HG03139 (cell line): ENCODE measurements at regions not wholly inside any gene's neighbourhood (a gene's known extent, or its start where the extent isn't known, plus 50 kb on each side); places are given as distances from the start of the nearest gene placed in this dataset.

Experiments
- ATAC-seq: cut with Tn5 transposase; IDR thresholded peaks from one replicate; pipeline ENCODE4 v1.9.1; 2021; ENCODE audit not compliant: unreplicated experiment

GRCh38 chr5:67290655-67291054 lies 94.1 kb upstream of the CD180 start:
- no peak for ATAC-seq

GRCh38 chr5:67289763-67290521 lies 93.3 kb upstream of the CD180 start:
- ATAC-seq, result no peak

GRCh38 chr5:67287510-67288268 lies 91.1 kb upstream of the CD180 start:
- ATAC-seq, result no peak

GRCh38 chr5:67286006-67286405 lies 89.4 kb upstream of the CD180 start:
- no peak for ATAC-seq

GRCh38 chr5:67283988-67284487 lies 87.4 kb upstream of the CD180 start:
- ATAC-seq, result no peak

GRCh38 chr5:67283275-67283987 lies 86.8 kb upstream of the CD180 start:
- no peak for ATAC-seq

- no peak for ATAC-seq
Observed at GRCh38 chr5:67281874-67282273, 85.3 kb upstream of the CD180 start.

DNA sequence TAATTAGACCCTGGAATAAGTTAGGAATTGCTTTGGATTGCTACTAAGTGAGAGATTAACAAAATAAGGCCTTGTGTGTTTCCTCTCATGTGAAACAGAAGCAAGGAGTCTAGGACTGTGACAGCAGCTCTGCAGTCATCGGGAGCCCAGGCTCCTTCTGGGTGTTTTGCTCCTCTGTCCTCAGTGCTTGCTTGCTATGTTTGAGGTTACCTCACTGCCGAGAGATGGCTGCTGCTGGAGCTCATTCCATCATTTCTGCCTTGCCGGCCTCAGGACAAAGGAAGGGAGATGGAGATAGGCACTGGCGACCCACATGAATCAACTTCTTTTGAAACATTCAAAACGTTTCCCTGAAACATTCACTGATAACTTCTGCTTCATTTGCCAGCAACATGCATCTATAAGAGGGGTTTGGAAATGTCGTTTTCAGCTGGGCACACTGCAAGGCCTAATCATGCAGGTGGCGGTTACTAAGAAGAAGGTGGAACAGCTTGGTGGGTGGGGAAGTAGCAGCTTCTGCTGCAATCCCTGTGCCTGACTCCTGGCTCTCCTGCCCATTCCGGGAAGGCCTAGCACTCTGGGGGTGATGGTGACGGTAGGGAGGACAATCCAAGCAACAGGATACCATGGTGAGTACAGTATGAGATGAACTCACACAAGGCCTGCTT lies 77.2 kb upstream of the CD180 start:
- no peak for ATAC-seq

GRCh38 chr5:67272453-67273130 lies 76.0 kb upstream of the CD180 start:
- no peak for ATAC-seq

GRCh38 chr5:67268231-67269021 lies 71.8 kb upstream of the CD180 start:
- ATAC-seq, result no peak

DNA sequence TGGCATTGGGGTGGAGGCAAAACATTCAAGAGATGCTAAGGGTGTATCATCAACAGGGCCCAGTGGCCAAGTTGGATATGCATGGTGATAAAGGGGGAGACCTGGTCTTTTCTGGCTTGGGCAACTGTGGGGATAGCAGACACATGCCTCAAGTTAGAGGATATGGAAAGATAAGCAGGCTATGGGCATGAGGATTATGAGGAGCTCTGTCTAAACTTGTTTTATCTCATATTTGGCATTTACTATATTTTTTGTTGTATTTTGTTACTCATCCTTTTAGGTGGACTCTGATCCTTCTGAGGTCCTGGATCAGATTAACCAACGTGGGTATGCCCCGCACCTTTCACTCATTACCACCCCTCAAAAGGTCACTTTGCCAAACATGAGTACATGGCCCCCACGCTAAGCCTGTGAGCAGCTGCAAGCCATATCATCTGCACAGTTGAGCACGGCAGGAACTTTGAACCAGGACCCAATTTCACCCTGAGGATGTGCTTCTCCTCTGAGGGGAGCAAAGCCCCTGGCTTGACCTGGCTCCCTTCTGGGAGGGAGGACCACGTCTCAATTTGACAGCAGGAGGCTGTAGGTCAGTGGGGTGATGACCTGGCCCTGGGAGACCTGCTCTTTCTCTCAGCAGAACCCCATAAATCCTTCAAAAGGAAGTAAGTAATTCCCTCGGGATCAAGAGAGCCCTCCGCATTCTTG lies 71.1 kb upstream of the CD180 start:
- no peak for ATAC-seq

- ATAC-seq, result no peak
Observed at GRCh38 chr5:67266654-67267350, 70.2 kb upstream of the CD180 start.

DNA sequence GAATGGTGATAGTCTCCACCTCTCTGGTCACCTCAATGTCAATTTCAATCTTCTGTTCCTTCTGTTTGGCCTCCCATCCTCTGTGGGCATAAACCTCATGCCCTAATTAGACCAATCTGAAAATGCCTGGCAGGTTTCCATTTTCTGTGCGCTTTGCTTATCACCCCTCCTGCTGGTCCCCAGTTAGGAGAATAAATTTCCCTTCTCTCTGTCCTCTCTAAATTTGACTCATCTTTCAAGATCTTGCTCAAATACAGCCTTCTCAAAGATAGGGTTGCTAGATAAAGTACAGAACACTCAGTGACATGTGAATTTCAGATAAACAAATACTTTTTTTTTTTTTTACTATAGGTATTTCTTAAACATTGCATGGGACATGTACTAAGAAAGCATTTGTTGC lies 69.4 kb upstream of the CD180 start:
- no peak for ATAC-seq

GRCh38 chr5:67263656-67264408 lies 67.2 kb upstream of the CD180 start:
- ATAC-seq, result no peak

DNA sequence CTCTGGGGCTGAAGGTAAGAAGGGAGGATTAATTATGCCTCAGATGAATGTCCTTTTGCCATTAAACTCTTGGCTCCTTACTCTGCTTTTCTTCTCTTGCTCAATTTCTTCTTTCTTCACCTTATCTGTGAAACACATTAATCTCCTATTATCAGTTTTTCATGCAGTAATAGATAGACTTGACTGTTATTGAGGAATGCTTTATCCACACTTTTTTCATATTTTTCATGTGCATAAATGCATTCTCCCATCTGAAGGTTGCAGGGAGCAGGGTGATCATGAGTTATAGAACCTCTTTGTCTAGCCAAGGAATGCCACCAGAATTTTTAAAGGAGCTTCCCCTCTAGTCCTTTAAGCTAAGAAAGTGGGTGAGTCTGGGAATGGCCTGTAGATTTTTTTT lies 66.4 kb upstream of the CD180 start:
- no peak for ATAC-seq

DNA sequence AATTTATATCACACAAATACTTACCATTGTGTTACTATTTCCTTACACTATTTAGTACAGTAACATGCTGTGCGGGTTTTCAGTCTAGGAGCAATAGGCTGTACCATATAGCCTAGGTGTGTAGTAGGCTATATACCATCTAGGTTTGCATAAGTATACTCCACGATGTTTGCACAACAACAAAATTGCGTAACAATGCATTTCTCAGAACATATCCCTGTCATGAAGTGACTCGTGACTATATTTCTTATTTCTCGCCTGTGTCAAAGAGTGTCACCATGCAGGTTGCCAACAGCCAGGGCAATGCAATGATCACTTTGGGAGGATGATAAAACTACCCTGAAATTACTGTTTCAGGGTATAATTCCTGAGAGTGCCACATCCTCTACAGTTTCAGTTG lies 65.6 kb upstream of the CD180 start:
- ATAC-seq, result no peak

DNA sequence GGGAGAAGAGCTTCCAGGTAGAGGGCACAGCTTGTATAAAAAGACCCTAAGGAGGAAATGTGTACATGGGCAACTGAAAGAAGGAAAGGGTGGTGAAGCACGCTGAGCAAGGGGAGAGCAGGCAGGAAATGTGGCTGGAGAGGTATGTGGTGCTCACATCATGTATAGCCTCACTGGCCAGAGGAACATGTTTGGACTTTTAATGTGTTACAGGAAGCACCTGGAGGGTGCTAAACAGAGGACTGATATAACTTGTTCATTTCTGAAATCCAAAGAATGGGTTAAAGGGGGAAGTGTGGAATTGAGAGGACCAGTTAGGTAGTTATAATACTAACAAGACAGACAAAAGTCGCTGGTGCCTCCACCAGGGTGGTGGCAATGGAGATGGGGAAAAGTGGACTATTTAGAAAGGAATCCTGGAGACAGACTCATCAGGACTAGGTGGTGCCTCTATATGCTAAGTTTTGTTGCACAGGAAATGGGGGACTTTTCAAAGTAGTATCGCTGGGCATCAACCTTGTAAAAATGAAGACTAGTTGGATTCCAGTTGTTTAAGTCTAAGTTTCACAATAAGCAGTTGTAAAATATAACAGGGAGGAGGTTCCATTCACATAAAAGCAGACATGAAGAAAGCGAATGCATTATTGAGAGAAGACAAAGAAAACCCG lies 63.1 kb upstream of the CD180 start:
- ATAC-seq, result no peak
